ENCODE measurements at regions not wholly inside any gene's neighbourhood (a gene's known extent, or its start where the extent isn't known, plus 50 kb on each side); places are given as distances from the start of the nearest gene placed in this dataset.

GRCh38 chr1:239436286-239436685, 49.9 kb downstream of the CHRM3 start:
- Histone ChIP-seq H3K36me3 (ENCODE audit: control insufficient read depth in 1 of 2, insufficient read depth in 2 of 2, low read length in 2 of 2) (no peaks in the 10 kb centered on the region), H3K4me1 (ENCODE audit: control insufficient read depth in 1 of 2, insufficient read depth in 2 of 2, low read length in 2 of 2) (peaks cover 0 to 3% of the 10 kb centered on the region in 2 donors), H3K4me3 (ENCODE audit: low read depth in 1 of 2, low read length in 2 of 2) (no peak overlapping the region), H3K27ac (ENCODE audit: low read length) (no peak overlapping the region), H3K27me3 (ENCODE audit: low read depth, low read length) (no peaks in the 10 kb centered on the region), H3K9me3 (ENCODE audit: control insufficient read depth in 1 of 2, low read length in 2 of 2) (no peaks in the 10 kb centered on the region)

GRCh38 chr1:239437822-239438221, 51.5 kb downstream of the CHRM3 start:
- H3K9me3 ChIP-seq (ENCODE audit: control insufficient read depth in 1 of 2, low read length in 2 of 2): no peaks in the 10 kb centered on the region
- H3K27me3 ChIP-seq (ENCODE audit: low read depth, low read length): no peaks in the 10 kb centered on the region
- H3K4me1 ChIP-seq (ENCODE audit: control insufficient read depth in 1 of 2, insufficient read depth in 2 of 2, low read length in 2 of 2): peaks cover 0 to 3% of the 10 kb centered on the region in 2 donors
- H3K4me3 ChIP-seq (ENCODE audit: low read depth in 1 of 2, low read length in 2 of 2): no peak overlapping the region
- no peaks in the 10 kb centered on the region for H3K36me3 ChIP-seq (ENCODE audit: control insufficient read depth in 1 of 2, insufficient read depth in 2 of 2, low read length in 2 of 2)
- no peak overlapping the region for H3K27ac ChIP-seq (ENCODE audit: low read length)

DNA sequence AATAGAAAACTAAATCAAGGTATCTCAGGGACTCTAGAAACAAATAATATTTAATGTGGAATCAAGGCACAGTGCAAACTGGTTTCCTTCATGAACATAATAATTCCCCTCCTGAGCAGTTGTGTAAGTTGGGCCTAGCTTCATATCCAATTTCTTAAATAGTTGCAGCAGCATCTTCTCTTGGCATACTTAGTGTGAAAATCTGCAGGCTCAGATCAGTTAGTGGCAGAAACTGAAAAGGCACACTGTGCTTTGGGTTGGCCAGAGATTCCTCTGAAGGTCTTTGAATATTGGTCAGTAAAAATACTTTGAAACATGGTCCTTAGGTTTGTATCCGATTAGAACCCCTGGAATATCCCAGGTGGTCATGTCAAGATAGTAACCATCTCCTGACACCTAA, 52.5 kb downstream of the CHRM3 start:
- no peak overlapping the region for H3K27ac ChIP-seq (ENCODE audit: low read length)
- H3K27me3 ChIP-seq (ENCODE audit: low read depth, low read length): no peaks in the 10 kb centered on the region
- no peaks in the 10 kb centered on the region for H3K9me3 ChIP-seq (ENCODE audit: control insufficient read depth in 1 of 2, low read length in 2 of 2)
- no peaks in the 10 kb centered on the region for H3K4me1 ChIP-seq (ENCODE audit: control insufficient read depth in 1 of 2, insufficient read depth in 2 of 2, low read length in 2 of 2)
- H3K36me3 ChIP-seq (ENCODE audit: control insufficient read depth in 1 of 2, insufficient read depth in 2 of 2, low read length in 2 of 2): no peaks in the 10 kb centered on the region
- no peak overlapping the region for H3K4me3 ChIP-seq (ENCODE audit: low read depth in 1 of 2, low read length in 2 of 2)

DNA sequence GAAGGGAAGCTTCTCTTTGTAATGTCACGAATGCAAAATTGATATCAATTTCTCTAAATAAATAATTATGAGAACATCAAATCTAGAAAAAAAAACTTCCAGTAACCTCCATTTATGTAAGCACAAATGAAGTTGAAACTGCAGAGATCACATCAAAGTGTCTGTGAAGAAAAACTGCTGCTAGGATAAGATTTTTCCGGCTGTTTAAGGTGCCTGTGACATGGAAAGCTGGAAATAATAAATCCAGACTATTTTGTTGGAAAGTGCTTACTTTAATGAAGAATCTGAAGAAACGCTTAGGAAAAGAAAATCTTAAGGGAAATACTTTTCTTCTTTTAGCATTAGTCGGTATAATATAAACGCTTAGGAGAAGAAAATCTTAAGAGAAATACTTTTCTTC, 57.0 kb downstream of the CHRM3 start:
- Histone ChIP-seq H3K27ac (ENCODE audit: low read length) (no peak overlapping the region), H3K4me1 (ENCODE audit: control insufficient read depth in 1 of 2, insufficient read depth in 2 of 2, low read length in 2 of 2) (peaks cover 0 to 3% of the 10 kb centered on the region in 2 donors), H3K4me3 (ENCODE audit: low read depth in 1 of 2, low read length in 2 of 2) (no peak overlapping the region), H3K27me3 (ENCODE audit: low read depth, low read length) (no peaks in the 10 kb centered on the region), H3K9me3 (ENCODE audit: control insufficient read depth in 1 of 2, low read length in 2 of 2) (no peaks in the 10 kb centered on the region), H3K36me3 (ENCODE audit: control insufficient read depth in 1 of 2, insufficient read depth in 2 of 2, low read length in 2 of 2) (no peaks in the 10 kb centered on the region)

GRCh38 chr1:239446611-239447010, 60.2 kb downstream of the CHRM3 start:
- H3K4me3 ChIP-seq (ENCODE audit: low read depth in 1 of 2, low read length in 2 of 2): no peak overlapping the region
- no peaks in the 10 kb centered on the region for H3K36me3 ChIP-seq (ENCODE audit: control insufficient read depth in 1 of 2, insufficient read depth in 2 of 2, low read length in 2 of 2)
- H3K4me1 ChIP-seq (ENCODE audit: control insufficient read depth in 1 of 2, insufficient read depth in 2 of 2, low read length in 2 of 2): peaks cover 0 to 3% of the 10 kb centered on the region in 2 donors
- H3K9me3 ChIP-seq (ENCODE audit: control insufficient read depth in 1 of 2, low read length in 2 of 2): no peaks in the 10 kb centered on the region
- H3K27me3 ChIP-seq (ENCODE audit: low read depth, low read length): no peaks in the 10 kb centered on the region
- H3K27ac ChIP-seq (ENCODE audit: low read length): no peak overlapping the region

GRCh38 chr1:239448911-239449310, 62.5 kb downstream of the CHRM3 start:
- H3K4me3 ChIP-seq (ENCODE audit: low read depth in 1 of 2, low read length in 2 of 2): no peak overlapping the region
- H3K27ac ChIP-seq (ENCODE audit: low read length): no peak overlapping the region
- H3K4me1 ChIP-seq (ENCODE audit: control insufficient read depth in 1 of 2, insufficient read depth in 2 of 2, low read length in 2 of 2): peaks cover 0 to 3% of the 10 kb centered on the region in 2 donors
- H3K9me3 ChIP-seq (ENCODE audit: control insufficient read depth in 1 of 2, low read length in 2 of 2): no peaks in the 10 kb centered on the region
- H3K27me3 ChIP-seq (ENCODE audit: low read depth, low read length): no peaks in the 10 kb centered on the region
- H3K36me3 ChIP-seq (ENCODE audit: control insufficient read depth in 1 of 2, insufficient read depth in 2 of 2, low read length in 2 of 2): no peaks in the 10 kb centered on the region

GRCh38 chr1:239455743-239456142, 69.4 kb downstream of the CHRM3 start:
- no peak overlapping the region for H3K4me3 ChIP-seq (ENCODE audit: low read depth in 1 of 2, low read length in 2 of 2)

GRCh38 chr1:239456788-239457187, 70.4 kb downstream of the CHRM3 start:
- H3K27me3 ChIP-seq (ENCODE audit: low read depth, low read length): no peaks in the 10 kb centered on the region
- H3K9me3 ChIP-seq (ENCODE audit: control insufficient read depth in 1 of 2, low read length in 2 of 2): no peaks in the 10 kb centered on the region
- no peaks in the 10 kb centered on the region for H3K36me3 ChIP-seq (ENCODE audit: control insufficient read depth in 1 of 2, insufficient read depth in 2 of 2, low read length in 2 of 2)
- H3K4me3 ChIP-seq (ENCODE audit: low read depth in 1 of 2, low read length in 2 of 2): no peak overlapping the region
- no peaks in the 10 kb centered on the region for H3K4me1 ChIP-seq (ENCODE audit: control insufficient read depth in 1 of 2, insufficient read depth in 2 of 2, low read length in 2 of 2)
- H3K27ac ChIP-seq (ENCODE audit: low read length): no peak overlapping the region

More at GRCh38 chr1:239455743-239456142, 69.4 kb downstream of the CHRM3 start:
- Histone ChIP-seq H3K27ac (ENCODE audit: low read length) (no peak overlapping the region), H3K27me3 (ENCODE audit: low read depth, low read length) (no peaks in the 10 kb centered on the region), H3K9me3 (ENCODE audit: control insufficient read depth in 1 of 2, low read length in 2 of 2) (no peaks in the 10 kb centered on the region), H3K4me1 (ENCODE audit: control insufficient read depth in 1 of 2, insufficient read depth in 2 of 2, low read length in 2 of 2) (no peaks in the 10 kb centered on the region), H3K36me3 (ENCODE audit: control insufficient read depth in 1 of 2, insufficient read depth in 2 of 2, low read length in 2 of 2) (no peaks in the 10 kb centered on the region)

DNA sequence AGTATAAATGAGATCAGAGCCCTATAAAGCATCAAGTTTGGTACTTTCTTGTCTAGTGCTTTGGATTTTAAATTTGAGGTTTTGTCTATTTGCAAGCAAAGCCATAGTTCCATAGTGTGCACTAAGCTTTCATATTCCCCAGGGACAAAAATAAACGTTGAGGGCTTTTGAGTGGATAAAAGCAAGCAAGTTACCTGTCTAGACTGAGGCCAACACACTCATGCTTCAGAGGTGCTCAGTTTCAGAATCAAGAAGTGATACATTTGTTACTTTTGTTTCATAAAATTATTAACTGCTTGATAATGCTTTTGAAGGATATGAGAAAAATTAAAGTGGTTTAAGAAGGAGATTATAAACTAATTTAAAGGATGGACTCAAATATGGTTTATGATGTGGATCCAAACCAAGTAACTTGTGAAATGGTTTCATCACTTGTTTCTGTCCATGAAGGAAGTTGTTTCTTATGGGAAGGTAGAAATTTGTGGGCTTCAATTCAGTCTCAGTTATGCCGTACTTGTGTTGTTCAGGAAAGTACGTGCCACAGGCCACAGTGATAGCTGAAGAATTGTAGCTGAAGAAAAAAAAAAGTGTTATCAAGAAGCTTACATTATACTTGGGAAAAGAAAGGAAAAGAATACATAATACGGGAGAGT, 71.2 kb downstream of the CHRM3 start:
- H3K27ac ChIP-seq (ENCODE audit: low read length): no peak overlapping the region
- H3K4me1 ChIP-seq (ENCODE audit: control insufficient read depth in 1 of 2, insufficient read depth in 2 of 2, low read length in 2 of 2): no peaks in the 10 kb centered on the region
- no peaks in the 10 kb centered on the region for H3K36me3 ChIP-seq (ENCODE audit: control insufficient read depth in 1 of 2, insufficient read depth in 2 of 2, low read length in 2 of 2)
- no peak overlapping the region for H3K4me3 ChIP-seq (ENCODE audit: low read depth in 1 of 2, low read length in 2 of 2)
- H3K27me3 ChIP-seq (ENCODE audit: low read depth, low read length): no peaks in the 10 kb centered on the region
- no peaks in the 10 kb centered on the region for H3K9me3 ChIP-seq (ENCODE audit: control insufficient read depth in 1 of 2, low read length in 2 of 2)

DNA sequence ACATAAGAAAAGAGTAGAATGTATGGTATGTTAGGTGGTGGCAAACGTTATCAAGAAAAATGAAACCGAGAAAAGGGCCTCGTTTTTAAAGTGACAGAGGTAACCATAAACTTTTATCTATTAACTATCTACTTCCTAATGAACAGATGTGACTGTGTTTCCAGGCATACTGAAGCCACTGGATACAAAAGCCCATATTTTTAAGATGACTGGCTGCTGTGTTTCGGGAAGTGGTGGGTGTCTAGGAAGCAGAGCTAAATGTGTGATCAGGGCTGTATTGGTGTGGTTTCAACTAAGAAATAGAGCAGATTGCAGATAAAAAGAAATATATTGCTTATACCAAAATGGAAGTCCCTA, 71.8 kb downstream of the CHRM3 start:
- H3K9me3 ChIP-seq (ENCODE audit: control insufficient read depth in 1 of 2, low read length in 2 of 2): no peaks in the 10 kb centered on the region
- H3K27me3 ChIP-seq (ENCODE audit: low read depth, low read length): no peaks in the 10 kb centered on the region
- no peaks in the 10 kb centered on the region for H3K4me1 ChIP-seq (ENCODE audit: control insufficient read depth in 1 of 2, insufficient read depth in 2 of 2, low read length in 2 of 2)
- H3K4me3 ChIP-seq (ENCODE audit: low read depth in 1 of 2, low read length in 2 of 2): no peak overlapping the region
- H3K27ac ChIP-seq (ENCODE audit: low read length): no peak overlapping the region
- H3K36me3 ChIP-seq (ENCODE audit: control insufficient read depth in 1 of 2, insufficient read depth in 2 of 2, low read length in 2 of 2): no peaks in the 10 kb centered on the region

- H3K27me3 ChIP-seq (ENCODE audit: low read depth, low read length): no peaks in the 10 kb centered on the region
Measured at GRCh38 chr1:239467730-239468129, 81.4 kb downstream of the CHRM3 start.

DNA sequence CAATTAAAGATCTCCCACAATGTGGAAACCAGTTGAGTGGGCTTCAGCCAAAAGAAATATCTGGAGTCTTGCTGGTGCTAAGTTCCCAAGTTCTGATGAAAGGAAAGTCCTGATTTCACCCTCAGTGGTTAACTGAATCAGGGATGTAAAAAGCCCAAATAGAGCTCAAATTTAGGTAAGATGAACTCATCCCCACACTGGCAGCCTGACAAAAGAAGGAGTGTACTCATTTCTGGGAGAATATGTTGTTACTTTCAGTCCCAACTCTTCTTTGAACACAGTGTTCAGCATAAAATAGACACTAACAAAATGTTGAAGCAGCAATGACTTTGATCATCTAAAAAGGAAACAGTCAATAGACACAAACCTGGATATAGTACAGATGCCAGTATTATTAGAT, 91.7 kb downstream of the CHRM3 start:
- H3K9me3 ChIP-seq (ENCODE audit: control insufficient read depth in 1 of 2, low read length in 2 of 2): peaks cover 0 to 12% of the 10 kb centered on the region in 2 donors
- H3K4me1 ChIP-seq (ENCODE audit: control insufficient read depth in 1 of 2, insufficient read depth in 2 of 2, low read length in 2 of 2): no peaks in the 10 kb centered on the region
- no peak overlapping the region for H3K4me3 ChIP-seq (ENCODE audit: low read depth in 1 of 2, low read length in 2 of 2)
- H3K27ac ChIP-seq (ENCODE audit: low read length): no peak overlapping the region
- H3K36me3 ChIP-seq (ENCODE audit: control insufficient read depth in 1 of 2, insufficient read depth in 2 of 2, low read length in 2 of 2): no peaks in the 10 kb centered on the region
- no peaks in the 10 kb centered on the region for H3K27me3 ChIP-seq (ENCODE audit: low read depth, low read length)

More at GRCh38 chr1:239467730-239468129, 81.4 kb downstream of the CHRM3 start:
- H3K4me1 ChIP-seq (ENCODE audit: control insufficient read depth in 1 of 2, insufficient read depth in 2 of 2, low read length in 2 of 2): no peaks in the 10 kb centered on the region
- no peak overlapping the region for H3K4me3 ChIP-seq (ENCODE audit: low read depth in 1 of 2, low read length in 2 of 2)
- H3K27ac ChIP-seq (ENCODE audit: low read length): no peak overlapping the region
- H3K9me3 ChIP-seq (ENCODE audit: control insufficient read depth in 1 of 2, low read length in 2 of 2): no peaks in the 10 kb centered on the region
- H3K36me3 ChIP-seq (ENCODE audit: control insufficient read depth in 1 of 2, insufficient read depth in 2 of 2, low read length in 2 of 2): no peaks in the 10 kb centered on the region

All from muscle layer of duodenum (tissue), 2 donors.